MM.1S (cell line): ENCODE measurements at regions not wholly inside any gene's neighbourhood (a gene's known extent, or its start where the extent isn't known, plus 50 kb on each side); places are given as distances from the start of the nearest gene placed in this dataset.

Experiments used
- DNase-seq: peaks from one replicate; pipeline ENCODE4 v3.0.0-alpha.2; 2015
- H2AFZ ChIP-seq: fragments of 300-600 bp; sonication (generic); 2 replicates; pipeline ENCODE4 v1.6.0; 2016; ENCODE audit warnings: antibody characterized with exemption, low read length
- H3F3A ChIP-seq: fragments of 300-600 bp; sonication (generic); 2 replicates; pipeline ENCODE4 v1.6.1; 2016; ENCODE audit warnings: mild to moderate bottlenecking, antibody characterized with exemption, low read length, moderate library complexity, mixed read lengths; ENCODE audit not compliant: insufficient read depth
- H3K27ac ChIP-seq: fragments of 300-600 bp; sonication (generic); 2 replicates; pipeline ENCODE4 v1.5.1; 2016; ENCODE audit warnings: mild to moderate bottlenecking, low read length
- H3K27me3 ChIP-seq: fragments of 300-600 bp; sonication (generic); replicated peaks from 2 replicates; pipeline ENCODE4 v1.6.0; 2016; ENCODE audit warnings: low read length; ENCODE audit not compliant: insufficient read depth
- H3K36me3 ChIP-seq: fragments of 300-600 bp; sonication (generic); replicated peaks from 2 replicates; pipeline ENCODE4 v1.6.1; 2016; ENCODE audit warnings: mild to moderate bottlenecking, low read length, mixed read lengths; ENCODE audit not compliant: insufficient read depth
- H3K4me1 ChIP-seq: fragments of 300-600 bp; sonication (generic); 2 replicates; pipeline ENCODE4 v1.6.1; 2016; ENCODE audit warnings: low read length, mixed read lengths
- H3K4me2 ChIP-seq: fragments of 300-600 bp; sonication (generic); 2 replicates; pipeline ENCODE4 v1.6.0; 2016; ENCODE audit warnings: low read depth, low read length
- H3K4me3 ChIP-seq: fragments of 300-600 bp; sonication (generic); 2 replicates; pipeline ENCODE4 v1.5.1; 2016; ENCODE audit warnings: low read length, mixed read lengths
- H3K79me2 ChIP-seq: fragments of 300-600 bp; sonication (generic); 2 replicates; pipeline ENCODE4 v1.6.1; 2016; ENCODE audit warnings: mixed run types, low read length, mixed read lengths
- H3K9ac ChIP-seq: fragments of 300-600 bp; sonication (generic); 2 replicates; pipeline ENCODE4 v1.6.1; 2016; ENCODE audit warnings: low read length, mixed read lengths
- H3K9me2 ChIP-seq: fragments of 300-600 bp; sonication (generic); replicated peaks from 2 replicates; pipeline ENCODE4 v1.6.1; 2016; ENCODE audit warnings: mild to moderate bottlenecking, low read length, mixed read lengths; ENCODE audit not compliant: insufficient read depth
- H3K9me3 ChIP-seq: fragments of 300-600 bp; sonication (generic); replicated peaks from 2 replicates; pipeline ENCODE4 v1.6.1; 2016; ENCODE audit warnings: mild to moderate bottlenecking, low read length, mixed read lengths; ENCODE audit not compliant: insufficient read depth
- H4K20me1 ChIP-seq: fragments of 300-600 bp; sonication (generic); 2 replicates; pipeline ENCODE4 v1.6.1; 2016; ENCODE audit warnings: mild to moderate bottlenecking, low read length, moderate library complexity, mixed read lengths; ENCODE audit not compliant: insufficient read depth
- CTCF ChIP-seq: fragments of 300-600 bp; sonication (generic); IDR thresholded peaks from 2 replicates; pipeline ENCODE4 v1.5.1; 2016; ENCODE audit warnings: antibody characterized with exemption, low read length, mixed read lengths
- EZH2 ChIP-seq: fragments of 300-600 bp; sonication (generic); optimal IDR thresholded peaks from 2 replicates; pipeline ENCODE3; 2017; ENCODE audit warnings: low read depth, mild to moderate bottlenecking, antibody characterized with exemption, low read length, mixed read lengths
- EZH2phosphoT487 ChIP-seq: fragments of 300-600 bp; sonication (generic); IDR thresholded peaks from 2 replicates; pipeline ENCODE4 v1.6.1; 2018; ENCODE audit warnings: antibody characterized with exemption, low read length

DNA sequence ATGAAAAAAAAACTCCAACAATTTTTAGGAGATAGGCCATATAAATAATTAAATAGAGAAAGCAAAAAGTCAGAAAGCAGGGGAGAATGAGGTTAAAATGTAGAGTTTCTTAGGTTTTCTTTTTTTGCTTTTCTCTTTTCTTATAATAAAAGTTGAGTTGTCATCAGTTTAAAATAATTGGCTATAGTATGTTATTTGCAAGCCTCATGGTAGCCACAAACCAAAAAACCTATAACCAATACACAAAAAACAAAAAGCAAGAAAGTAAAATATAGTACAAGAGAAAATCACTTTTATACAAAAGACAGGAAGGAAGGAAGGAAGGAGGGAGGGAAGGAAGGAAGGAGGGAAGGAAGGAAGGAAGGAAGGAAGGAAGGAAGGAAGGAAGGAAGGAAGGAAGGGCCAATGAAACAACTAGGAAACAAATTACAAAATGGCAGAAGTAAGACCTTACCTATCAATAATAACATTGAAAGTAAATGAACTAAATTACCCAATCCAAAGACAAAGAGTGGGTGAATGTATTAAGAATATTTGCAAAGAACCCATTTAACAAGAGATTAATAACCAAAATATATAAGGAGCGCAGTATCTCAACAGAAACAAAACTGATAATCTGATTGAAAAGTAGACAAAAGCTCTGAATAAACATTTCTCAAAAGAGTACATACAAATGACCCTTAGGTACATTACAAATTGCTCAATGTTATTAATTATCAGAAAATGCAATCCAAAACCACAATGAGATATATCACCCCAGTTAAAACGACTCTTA, 541.3 kb upstream of the LRRTM4 start:
- Histone ChIP-seq H3K36me3 (no peaks in the 10 kb centered on the region), H3K4me2 (no peak overlapping the region), H3K27ac (no peak overlapping the region), H4K20me1 (no peaks in the 10 kb centered on the region), H3K4me1 (no peaks in the 10 kb centered on the region), H2AFZ (no peak overlapping the region), H3K9ac (no peak overlapping the region), H3K27me3 (no peaks in the 10 kb centered on the region), H3K79me2 (no peaks in the 10 kb centered on the region), H3K9me3 (no peaks in the 10 kb centered on the region), H3K9me2 (no peaks in the 10 kb centered on the region), H3K4me3 (no peak overlapping the region), H3F3A (no peaks in the 10 kb centered on the region)
- DNase-seq: no peak
- no peak for TF ChIP-seq EZH2phosphoT487
- no peak for TF ChIP-seq EZH2
- TF ChIP-seq CTCF: no peak

DNA sequence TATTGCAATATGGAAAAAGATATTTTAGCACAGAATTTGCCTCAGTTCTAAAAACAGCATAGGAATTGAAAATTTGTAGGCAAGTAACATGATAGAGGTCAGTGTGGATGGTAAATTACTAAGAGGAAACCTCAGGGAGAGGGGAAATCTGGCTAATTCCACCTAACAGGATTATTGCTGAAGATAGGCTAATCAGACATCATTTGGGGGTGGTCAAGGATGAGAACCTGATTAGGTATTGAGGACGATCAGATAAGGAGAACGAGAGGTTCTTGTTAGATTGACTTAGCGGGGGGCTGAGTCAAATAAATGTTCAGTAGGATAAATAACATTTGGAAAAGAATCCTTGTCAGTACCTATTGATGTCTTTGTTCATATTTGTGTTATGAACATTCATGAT, 543.2 kb upstream of the LRRTM4 start:
- no peaks in the 10 kb centered on the region for H3K9me3 ChIP-seq
- no peak overlapping the region for H3K4me3 ChIP-seq
- H3K27ac ChIP-seq: no peak overlapping the region
- no peaks in the 10 kb centered on the region for H3K27me3 ChIP-seq
- no peak overlapping the region for H3K9ac ChIP-seq
- no peaks in the 10 kb centered on the region for H3F3A ChIP-seq
- TF ChIP-seq EZH2: no peak
- TF ChIP-seq EZH2phosphoT487: no peak
- TF ChIP-seq CTCF: no peak
- H3K4me2 ChIP-seq: no peak overlapping the region
- no peak for DNase-seq
- H2AFZ ChIP-seq: no peak overlapping the region
- no peaks in the 10 kb centered on the region for H3K4me1 ChIP-seq
- H3K79me2 ChIP-seq: no peaks in the 10 kb centered on the region
- H4K20me1 ChIP-seq: no peaks in the 10 kb centered on the region
- no peaks in the 10 kb centered on the region for H3K9me2 ChIP-seq
- H3K36me3 ChIP-seq: no peaks in the 10 kb centered on the region

DNA sequence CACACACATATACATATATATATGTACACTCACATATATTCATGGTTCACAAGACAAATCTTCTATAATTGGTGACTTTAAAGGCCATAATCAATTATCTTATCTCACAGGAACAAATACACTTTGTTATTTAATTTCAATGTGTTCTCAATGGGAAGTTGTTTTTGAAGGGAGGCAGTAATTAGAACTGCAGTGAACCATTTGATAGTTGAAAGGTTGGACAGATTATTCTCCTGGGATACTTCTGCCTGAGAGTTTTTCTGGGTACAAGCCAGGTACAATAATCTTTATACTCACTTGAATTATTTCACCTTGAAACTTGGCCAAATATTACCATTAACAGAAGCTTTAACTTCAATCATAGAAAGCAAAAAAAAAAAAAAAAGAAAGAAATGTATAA, 546.6 kb upstream of the LRRTM4 start:
- no peak overlapping the region for H3K9ac ChIP-seq
- no peaks in the 10 kb centered on the region for H3K27me3 ChIP-seq
- no peaks in the 10 kb centered on the region for H3K36me3 ChIP-seq
- no peak overlapping the region for H3K27ac ChIP-seq
- H3K4me2 ChIP-seq: no peak overlapping the region
- no peaks in the 10 kb centered on the region for H3K9me2 ChIP-seq
- no peaks in the 10 kb centered on the region for H3K9me3 ChIP-seq
- no peak for TF ChIP-seq EZH2phosphoT487
- TF ChIP-seq EZH2: no peak
- TF ChIP-seq CTCF: no peak
- H3K4me1 ChIP-seq: no peaks in the 10 kb centered on the region
- H2AFZ ChIP-seq: no peak overlapping the region
- no peaks in the 10 kb centered on the region for H4K20me1 ChIP-seq
- no peak overlapping the region for H3K4me3 ChIP-seq
- H3K79me2 ChIP-seq: no peaks in the 10 kb centered on the region
- no peak for DNase-seq
- H3F3A ChIP-seq: no peaks in the 10 kb centered on the region
